Thoracic aorta (tissue), 2 donors: ENCODE measurements at regions not wholly inside any gene's neighbourhood (a gene's known extent, or its start where the extent isn't known, plus 50 kb on each side); places are given as distances from the start of the nearest gene placed in this dataset.

Experiments used
- ATAC-seq: fragments of 150-250 bp; one replicate; pipeline ENCODE4 v1.8.0; 2017; ENCODE audit warnings: low read depth; ENCODE audit not compliant: insufficient number of reproducible peaks, low FRiP score
- DNase-seq: peaks from one replicate; pipeline ENCODE4 v3.0.0-alpha.2; 2020; ENCODE audit warnings: low spot score
- H3K27ac ChIP-seq, 2 donors: fragments of 200-600 bp; sonication (generic); 1 replicate in 1 of 2; 2 replicates in 1 of 2; pipeline ENCODE4 v1.5.1; 2016; ENCODE audit warnings: mild to moderate bottlenecking in 2 of 2, moderate library complexity in 2 of 2
- H3K27me3 ChIP-seq: fragments of 200-600 bp; sonication (generic); replicated peaks from 2 replicates; pipeline ENCODE4 v1.6.0; 2016; ENCODE audit warnings: mild to moderate bottlenecking; ENCODE audit not compliant: insufficient read depth
- H3K36me3 ChIP-seq: fragments of 200-600 bp; sonication (generic); one replicate; pipeline ENCODE4 v1.5.1; 2016
- H3K4me1 ChIP-seq, 2 donors: fragments of 200-600 bp; sonication (generic); 1 replicate in 1 of 2; 2 replicates in 1 of 2; pipeline versions ENCODE4 v1.5.1 to v1.6.0; 2016; ENCODE audit warnings: low read depth in 2 of 2, mild to moderate bottlenecking in 1 of 2; ENCODE audit not compliant: control insufficient read depth in 1 of 2
- H3K4me3 ChIP-seq: fragments of 200-600 bp; sonication (generic); 2 replicates; pipeline ENCODE4 v1.5.1; 2016; ENCODE audit warnings: mild to moderate bottlenecking
- H3K9me3 ChIP-seq: fragments of 200-600 bp; sonication (generic); 2 replicates; pipeline ENCODE4 v1.5.1; 2016
- TF ChIP-seq, protein P1 (sequence below): fragments of 200-600 bp; sonication (generic); IDR thresholded peaks from one replicate; pipeline ENCODE4 v1.5.1; 2019; ENCODE audit warnings: antibody characterized with exemption

DNA sequence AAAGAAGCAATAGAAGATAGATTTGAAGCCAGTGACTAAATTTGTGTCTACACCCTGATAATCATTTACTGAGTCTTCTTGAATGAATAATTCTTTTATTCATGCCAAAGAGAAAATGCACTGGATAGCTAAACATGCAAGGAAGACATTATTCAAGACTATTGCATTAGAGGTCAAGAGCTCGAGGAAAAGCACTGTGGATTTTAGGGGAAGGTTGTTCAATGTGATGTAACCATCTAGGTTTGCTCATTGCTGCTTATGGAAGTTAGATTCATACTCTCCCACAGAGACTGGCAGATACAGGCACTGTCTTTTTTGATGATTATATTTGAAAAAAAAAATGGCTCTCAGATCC, 682.1 kb downstream of the KCNA4 start:
- Histone ChIP-seq H3K4me1 (no peaks in the 10 kb centered on the region), H3K9me3 (no peaks in the 10 kb centered on the region), H3K36me3 (no peaks in the 10 kb centered on the region), H3K27me3 (no peaks in the 10 kb centered on the region), H3K4me3 (no peak overlapping the region), H3K27ac (no peak overlapping the region)
- TF ChIP-seq, protein P1, sequence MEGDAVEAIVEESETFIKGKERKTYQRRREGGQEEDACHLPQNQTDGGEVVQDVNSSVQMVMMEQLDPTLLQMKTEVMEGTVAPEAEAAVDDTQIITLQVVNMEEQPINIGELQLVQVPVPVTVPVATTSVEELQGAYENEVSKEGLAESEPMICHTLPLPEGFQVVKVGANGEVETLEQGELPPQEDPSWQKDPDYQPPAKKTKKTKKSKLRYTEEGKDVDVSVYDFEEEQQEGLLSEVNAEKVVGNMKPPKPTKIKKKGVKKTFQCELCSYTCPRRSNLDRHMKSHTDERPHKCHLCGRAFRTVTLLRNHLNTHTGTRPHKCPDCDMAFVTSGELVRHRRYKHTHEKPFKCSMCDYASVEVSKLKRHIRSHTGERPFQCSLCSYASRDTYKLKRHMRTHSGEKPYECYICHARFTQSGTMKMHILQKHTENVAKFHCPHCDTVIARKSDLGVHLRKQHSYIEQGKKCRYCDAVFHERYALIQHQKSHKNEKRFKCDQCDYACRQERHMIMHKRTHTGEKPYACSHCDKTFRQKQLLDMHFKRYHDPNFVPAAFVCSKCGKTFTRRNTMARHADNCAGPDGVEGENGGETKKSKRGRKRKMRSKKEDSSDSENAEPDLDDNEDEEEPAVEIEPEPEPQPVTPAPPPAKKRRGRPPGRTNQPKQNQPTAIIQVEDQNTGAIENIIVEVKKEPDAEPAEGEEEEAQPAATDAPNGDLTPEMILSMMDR: no peak
- DNase-seq (no peak), ATAC-seq (no peak)

DNA sequence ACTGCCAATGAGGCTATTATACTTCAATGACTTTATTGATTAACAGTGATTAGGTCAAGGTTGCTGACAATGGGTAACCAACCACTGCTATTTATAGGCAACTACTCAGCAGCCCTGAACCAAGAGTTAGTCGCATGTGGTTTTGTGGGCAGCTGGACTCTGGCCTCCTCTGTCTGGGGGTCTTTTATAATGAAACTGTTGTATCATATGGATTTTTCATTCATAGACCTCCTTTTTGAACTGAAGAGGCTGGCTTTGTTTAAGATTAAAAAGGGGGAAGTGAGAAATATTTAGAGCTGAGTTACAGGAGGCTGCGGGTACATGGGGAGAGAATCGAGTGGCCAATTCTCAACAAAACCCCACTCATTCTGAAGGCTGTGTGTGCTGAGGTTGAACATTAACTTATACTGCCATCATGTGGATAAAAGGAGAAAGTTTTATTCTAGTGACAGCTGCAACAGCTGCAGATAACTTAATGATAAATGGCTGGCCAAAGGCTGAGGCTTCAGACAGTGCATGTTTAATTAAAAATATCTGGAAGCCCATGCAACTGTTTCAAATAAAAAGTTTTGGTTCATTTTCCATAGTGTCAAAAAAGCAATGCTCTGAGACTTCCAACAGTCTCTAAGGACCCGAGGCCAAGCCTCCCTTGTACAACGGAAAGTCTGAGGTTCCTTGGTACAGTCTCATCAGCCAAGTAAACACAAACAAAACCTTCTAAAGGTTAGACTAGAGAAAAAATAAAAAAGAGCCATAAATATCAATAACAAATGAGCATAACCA, 682.6 kb downstream of the KCNA4 start:
- no peaks in the 10 kb centered on the region for H3K9me3 ChIP-seq
- no peaks in the 10 kb centered on the region for H3K36me3 ChIP-seq
- H3K27ac ChIP-seq: no peak overlapping the region
- DNase-seq (no peak), ATAC-seq (no peak)
- no peaks in the 10 kb centered on the region for H3K4me1 ChIP-seq
- no peaks in the 10 kb centered on the region for H3K27me3 ChIP-seq
- TF ChIP-seq, protein P1: peak; percentile 28
- no peak overlapping the region for H3K4me3 ChIP-seq

DNA sequence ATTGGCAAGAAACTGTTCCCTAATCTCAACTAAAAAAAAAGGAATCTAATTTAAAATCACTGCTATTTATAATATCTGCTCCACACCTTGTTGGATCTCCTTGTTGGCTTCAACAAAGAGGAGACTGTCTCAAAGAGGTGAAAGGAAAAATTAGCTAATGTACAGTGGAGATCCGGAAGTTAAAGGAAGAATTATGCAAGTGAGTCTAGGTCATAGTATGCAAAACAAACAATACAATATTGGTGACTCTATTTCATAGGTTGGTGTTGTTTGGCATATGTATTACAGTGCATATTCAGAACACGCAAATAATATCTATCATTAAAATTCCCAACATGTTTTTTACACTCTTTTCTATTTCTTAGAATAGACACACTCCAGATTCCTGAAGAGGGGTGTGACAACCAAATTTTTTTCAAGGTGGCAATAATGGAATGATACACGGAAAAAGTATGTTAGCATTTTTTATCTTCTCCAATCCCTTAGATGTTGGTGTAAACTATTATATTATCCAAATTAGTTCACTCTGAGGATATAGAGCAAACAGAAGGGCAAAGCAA, 685.3 kb downstream of the KCNA4 start:
- TF ChIP-seq, protein P1: no peak
- H3K27ac ChIP-seq: no peak overlapping the region

DNA sequence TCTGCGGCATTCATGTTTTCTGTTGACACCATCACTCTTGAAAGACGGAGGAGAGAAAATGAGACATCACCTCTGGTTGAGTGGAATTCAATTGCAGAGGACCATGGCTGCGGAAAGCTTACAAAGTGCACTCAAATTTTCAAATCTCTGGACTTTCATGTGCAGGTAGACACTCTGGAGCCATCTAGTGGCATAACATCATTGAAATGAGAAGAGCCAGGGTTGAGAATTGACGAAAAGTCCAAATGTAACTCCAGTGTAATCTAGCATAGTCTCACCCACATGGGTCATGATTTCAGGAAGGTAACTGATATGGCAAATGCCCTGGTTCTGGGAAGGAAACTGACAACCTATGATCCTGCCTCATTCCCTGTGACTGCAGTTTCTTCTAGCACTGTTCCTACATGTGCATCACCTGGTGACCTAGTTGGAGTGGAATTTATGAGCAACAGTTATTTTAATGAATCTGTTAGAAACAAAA, 687.8 kb downstream of the KCNA4 start:
- H3K27me3 ChIP-seq: no peaks in the 10 kb centered on the region
- TF ChIP-seq, protein P1: peak; percentile 54
- ATAC-seq: peak; percentile 45
- H3K36me3 ChIP-seq: no peaks in the 10 kb centered on the region
- no peak overlapping the region for H3K27ac ChIP-seq
- H3K4me3 ChIP-seq: no peak overlapping the region
- no peaks in the 10 kb centered on the region for H3K9me3 ChIP-seq
- DNase-seq: no peak
- H3K4me1 ChIP-seq: peaks cover 5 to 6% of the 10 kb centered on the region in 2 donors

More for the DNA sequence above, 685.3 kb downstream of the KCNA4 start:
- Histone ChIP-seq H3K4me1 (no peaks in the 10 kb centered on the region), H3K27me3 (no peaks in the 10 kb centered on the region), H3K36me3 (no peaks in the 10 kb centered on the region), H3K9me3 (no peaks in the 10 kb centered on the region), H3K4me3 (no peak overlapping the region)
- no peak for ATAC-seq
- DNase-seq: no peak

DNA sequence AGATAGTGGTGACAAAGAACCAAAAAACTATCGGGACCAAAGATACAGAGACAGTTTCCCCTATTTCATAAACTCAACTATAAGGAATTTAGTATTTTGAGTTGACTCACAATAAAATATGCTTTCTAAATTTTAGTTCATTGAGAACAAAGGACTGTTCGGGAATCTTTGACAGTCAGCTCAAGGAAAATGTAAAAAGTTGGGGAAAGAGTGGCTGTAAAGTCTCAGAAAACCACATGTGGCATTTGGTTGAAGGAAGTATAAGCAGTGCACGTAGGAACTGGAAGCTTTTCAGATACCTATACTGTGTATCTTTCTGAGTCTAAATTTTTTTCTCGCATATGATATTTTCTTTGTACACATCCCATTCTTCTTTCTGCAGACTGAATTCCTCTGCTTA, 688.9 kb downstream of the KCNA4 start:
- peaks cover 7% of the 10 kb centered on the region in 2 donors for H3K4me1 ChIP-seq
- H3K27ac ChIP-seq: no peak overlapping the region

More for the DNA sequence above, 688.9 kb downstream of the KCNA4 start:
- TF ChIP-seq, protein P1: no peak
- no peak for ATAC-seq
- Histone ChIP-seq H3K36me3 (no peaks in the 10 kb centered on the region), H3K9me3 (no peaks in the 10 kb centered on the region), H3K27me3 (no peaks in the 10 kb centered on the region), H3K4me3 (no peak overlapping the region)
- DNase-seq: no peak
